ENCODE measurements at regions not wholly inside any gene's neighbourhood (a gene's known extent, or its start where the extent isn't known, plus 50 kb on each side); places are given as distances from the start of the nearest gene placed in this dataset.
"Not testable (repeated sequence)": the region's sequence is repeated elsewhere in the genome, so short reads cannot be mapped to it uniquely, and the experiment has no call there.

- DNase-seq: no peak
Measured at GRCh38 chr10:62996516-62996915, 136.6 kb upstream of the NRBF2 start.

- DNase-seq: no peak
Measured at GRCh38 chr10:62993121-62993520, 140.0 kb upstream of the NRBF2 start.

- no peak for DNase-seq
Measured at GRCh38 chr10:62992145-62992721, 140.9 kb upstream of the NRBF2 start.

GRCh38 chr10:62990126-62990525 is 143.0 kb upstream of the NRBF2 start:
- no peak for DNase-seq

GRCh38 chr10:62985807-62986600 is 147.1 kb upstream of the NRBF2 start:
- DNase-seq: no peak

- DNase-seq: no peak
Measured at GRCh38 chr10:62981096-62981495, 152.0 kb upstream of the NRBF2 start.

- peak; percentile 59 for DNase-seq
Measured at GRCh38 chr10:62980687-62981086, 152.4 kb upstream of the NRBF2 start.

GRCh38 chr10:62979921-62980320 is 153.2 kb upstream of the NRBF2 start:
- DNase-seq: no peak

GRCh38 chr10:62978482-62978881 is 154.6 kb upstream of the NRBF2 start:
- DNase-seq: peak; percentile 44

- not testable (repeated sequence) for DNase-seq
Measured at GRCh38 chr10:62974795-62975194, 158.3 kb upstream of the NRBF2 start.

- no peak for DNase-seq
Measured at GRCh38 chr10:62972103-62972502, 155.9 kb upstream of the EGR2 start.

GRCh38 chr10:62964026-62964425 is 147.9 kb upstream of the EGR2 start:
- no peak for DNase-seq

- no peak for DNase-seq
Measured at GRCh38 chr10:62961951-62962523, 145.9 kb upstream of the EGR2 start.

- DNase-seq: no peak
Measured at GRCh38 chr10:62960416-62960815, 144.2 kb upstream of the EGR2 start.

- no peak for DNase-seq
Measured at GRCh38 chr10:62959553-62959952, 143.4 kb upstream of the EGR2 start.

GRCh38 chr10:62958980-62959379 is 142.8 kb upstream of the EGR2 start:
- no peak for DNase-seq

- no peak for DNase-seq
Measured at GRCh38 chr10:62946278-62946677, 130.1 kb upstream of the EGR2 start.

- DNase-seq: no peak
Measured at GRCh38 chr10:62939698-62940097, 123.5 kb upstream of the EGR2 start.

- no peak for DNase-seq
Measured at GRCh38 chr10:62938672-62939071, 122.5 kb upstream of the EGR2 start.

- no peak for DNase-seq
Measured at GRCh38 chr10:62937674-62938073, 121.5 kb upstream of the EGR2 start.

GRCh38 chr10:62935022-62935421 is 118.9 kb upstream of the EGR2 start:
- no peak for DNase-seq

GRCh38 chr10:62934258-62934657 is 118.1 kb upstream of the EGR2 start:
- no peak for DNase-seq

- DNase-seq: not testable (repeated sequence)
Measured at GRCh38 chr10:62928763-62929162, 112.6 kb upstream of the EGR2 start.

GRCh38 chr10:62926407-62926806 is 110.2 kb upstream of the EGR2 start:
- no peak for DNase-seq

Measured in stimulated activated CD8-positive, alpha-beta memory T cell treated with anti-CD3 and anti-CD28 coated beads, Interleukin-4, amount 100 ng/mL, for 48 hours (primary cell).